Breast epithelium (tissue), 3 donors: ENCODE measurements at regions not wholly inside any gene's neighbourhood (a gene's known extent, or its start where the extent isn't known, plus 50 kb on each side); places are given as distances from the start of the nearest gene placed in this dataset.

Source experiments
- CTCF ChIP-seq, 3 donors: fragments of 450-650 bp; IDR thresholded peaks; one replicate each; pipeline ENCODE4 v1.5.1; 2016 to 2017; ENCODE audit warnings: antibody characterized with exemption in 3 of 3, mild to moderate bottlenecking in 3 of 3, moderate library complexity in 3 of 3
- POLR2A ChIP-seq: fragments of 450-650 bp; IDR thresholded peaks from one replicate; pipeline ENCODE4 v1.6.1; 2016; ENCODE audit warnings: antibody characterized with exemption, mild to moderate bottlenecking, moderate library complexity
- POLR2AphosphoS5 ChIP-seq, 3 donors: sonication (generic); formaldehyde crosslinking; IDR thresholded peaks; one replicate each; pipeline ENCODE4 v1.6.1; 2017; ENCODE audit warnings: antibody characterized with exemption in 3 of 3

GRCh38 chr2:167729911-167730310, 517.5 kb downstream of the STK39 start:
- TF ChIP-seq CTCF (IDR thresholded peaks at IDR 0.05): no peak
- TF ChIP-seq POLR2A: no peak
- no peak for TF ChIP-seq POLR2AphosphoS5 (IDR thresholded peaks at IDR 0.05)
